Putamen (tissue), 1 donor: ENCODE measurements at regions not wholly inside any gene's neighbourhood (a gene's known extent, or its start where the extent isn't known, plus 50 kb on each side); places are given as distances from the start of the nearest gene placed in this dataset.
"Not testable (repeated sequence)": the region's sequence is repeated elsewhere in the genome, so short reads cannot be mapped to it uniquely, and the experiment has no call there.

Experiments
- DNase-seq: peaks from one replicate; pipeline ENCODE4 v3.0.0-alpha.2; 2016; ENCODE audit warnings: low spot score

- no peak for DNase-seq
These were observed 132.9 kb upstream of the GRB10 start for GRCh38 chr7:50915621-50916020.

GRCh38 chr7:50914460-50914859 lies 131.8 kb upstream of the GRB10 start:
- DNase-seq, result no peak

GRCh38 chr7:50908628-50909290 lies 126.1 kb upstream of the GRB10 start:
- no peak for DNase-seq

- DNase-seq, result not testable (repeated sequence)
These were observed 116.1 kb upstream of the GRB10 start for GRCh38 chr7:50898604-50899477.

- DNase-seq, result not testable (repeated sequence)
These were observed 104.4 kb upstream of the GRB10 start for GRCh38 chr7:50887061-50887460.

GRCh38 chr7:50872437-50872836 lies 89.7 kb upstream of the GRB10 start:
- DNase-seq, result no peak

- DNase-seq, result peak; percentile 81
These were observed 86.5 kb upstream of the GRB10 start for GRCh38 chr7:50869108-50869725.

GRCh38 chr7:50868426-50869100 lies 85.9 kb upstream of the GRB10 start:
- no peak for DNase-seq

- no peak for DNase-seq
These were observed 84.3 kb upstream of the GRB10 start for GRCh38 chr7:50867034-50867356.

GRCh38 chr7:50866343-50867033 lies 83.8 kb upstream of the GRB10 start:
- DNase-seq, result no peak

- DNase-seq, result no peak
These were observed 82.8 kb upstream of the GRB10 start for GRCh38 chr7:50865450-50865849.

GRCh38 chr7:50864694-50865093 lies 82.0 kb upstream of the GRB10 start:
- DNase-seq, result no peak

GRCh38 chr7:50863053-50863452 lies 80.4 kb upstream of the GRB10 start:
- DNase-seq, result no peak

GRCh38 chr7:50862302-50862701 lies 79.6 kb upstream of the GRB10 start:
- no peak for DNase-seq

- DNase-seq, result no peak
These were observed 77.9 kb upstream of the GRB10 start for GRCh38 chr7:50860598-50860997.

GRCh38 chr7:50860174-50860573 lies 77.5 kb upstream of the GRB10 start:
- no peak for DNase-seq

GRCh38 chr7:50858528-50859245 lies 76.0 kb upstream of the GRB10 start:
- DNase-seq, result no peak

- no peak for DNase-seq
These were observed 75.3 kb upstream of the GRB10 start for GRCh38 chr7:50857804-50858489.

- DNase-seq, result no peak
These were observed 74.1 kb upstream of the GRB10 start for GRCh38 chr7:50856806-50857205.

GRCh38 chr7:50856231-50856630 lies 73.5 kb upstream of the GRB10 start:
- DNase-seq, result no peak

GRCh38 chr7:50855526-50855925 lies 72.8 kb upstream of the GRB10 start:
- DNase-seq, result no peak
